ENCODE measurements at regions not wholly inside any gene's neighbourhood (a gene's known extent, or its start where the extent isn't known, plus 50 kb on each side); places are given as distances from the start of the nearest gene placed in this dataset.

GRCh38 chr21:43277481-43278351 lies 108.9 kb downstream of the CRYAA start:
- no peak for TF ChIP-seq CTCF (IDR thresholded peaks at IDR 0.05)
- TF ChIP-seq EP300 (IDR thresholded peaks at IDR 0.05): no peak
- TF ChIP-seq POLR2A (IDR thresholded peaks at IDR 0.05): no peak
